Adipocyte (in vitro differentiated cells): ENCODE measurements at regions not wholly inside any gene's neighbourhood (a gene's known extent, or its start where the extent isn't known, plus 50 kb on each side); places are given as distances from the start of the nearest gene placed in this dataset.

Experiments used
- DNase-seq: peaks from one replicate; pipeline ENCODE4 v3.0.0-alpha.2; 2015; ENCODE audit warnings: low read depth
- H3K27me3 ChIP-seq: replicated peaks from 2 replicates; pipeline ENCODE4 v1.7.0; 2013; ENCODE audit warnings: mild to moderate bottlenecking, low read length, moderate library complexity; ENCODE audit not compliant: control insufficient read depth, insufficient read depth
- H3K36me3 ChIP-seq: 2 replicates; pipeline ENCODE4 v1.7.0; 2013; ENCODE audit warnings: low read length, mild to moderate bottlenecking, moderate library complexity; ENCODE audit not compliant: control insufficient read depth, insufficient read depth, severe bottlenecking
- H3K4me1 ChIP-seq: 2 replicates; pipeline ENCODE4 v1.7.0; 2013; ENCODE audit warnings: mild to moderate bottlenecking, low read length, moderate library complexity; ENCODE audit not compliant: control insufficient read depth, insufficient read depth
- H3K4me3 ChIP-seq: 2 replicates; pipeline ENCODE4 v1.7.0; 2013; ENCODE audit warnings: mild to moderate bottlenecking, low read length, moderate library complexity
- H3K9ac ChIP-seq: 2 replicates; pipeline ENCODE4 v1.7.0; 2013; ENCODE audit warnings: mild to moderate bottlenecking, low read length, moderate library complexity
- H3K9me3 ChIP-seq: 2 replicates; pipeline ENCODE4 v1.7.0; 2013; ENCODE audit warnings: mild to moderate bottlenecking, low read length, moderate library complexity; ENCODE audit not compliant: control insufficient read depth

GRCh38 chr20:23228912-23229311, 121.7 kb upstream of the NXT1 start:
- Histone ChIP-seq H3K4me3 (no peak overlapping the region), H3K9me3 (peaks cover 13% of the 10 kb centered on the region), H3K36me3 (no peaks in the 10 kb centered on the region), H3K4me1 (peaks cover 47% of the 10 kb centered on the region), H3K9ac (no peak overlapping the region), H3K27me3 (no peaks in the 10 kb centered on the region)
- DNase-seq: peak; percentile 88

- H3K36me3 ChIP-seq: no peaks in the 10 kb centered on the region
- H3K9me3 ChIP-seq: peaks cover 14% of the 10 kb centered on the region
- no peak for DNase-seq
- peaks cover 47% of the 10 kb centered on the region for H3K4me1 ChIP-seq
- H3K4me3 ChIP-seq: no peak overlapping the region
- H3K9ac ChIP-seq: no peak overlapping the region
- no peaks in the 10 kb centered on the region for H3K27me3 ChIP-seq
Measured at GRCh38 chr20:23227976-23228375, 122.6 kb upstream of the NXT1 start.

- no peak for DNase-seq
- Histone ChIP-seq H3K27me3 (no peaks in the 10 kb centered on the region), H3K4me1 (peaks cover 47% of the 10 kb centered on the region), H3K9ac (no peak overlapping the region), H3K36me3 (no peaks in the 10 kb centered on the region), H3K9me3 (peaks cover 8% of the 10 kb centered on the region), H3K4me3 (no peak overlapping the region)
Measured at GRCh38 chr20:23227274-23227673, 123.3 kb upstream of the NXT1 start.

- no peak overlapping the region for H3K4me3 ChIP-seq
Measured at GRCh38 chr20:23226612-23227265, 123.9 kb upstream of the NXT1 start.

GRCh38 chr20:23225407-23226060, 125.1 kb upstream of the NXT1 start:
- peak overlapping the region; percentile 47 for H3K4me3 ChIP-seq
- peak; percentile 97 for DNase-seq
- peaks cover 22% of the 10 kb centered on the region for H3K9me3 ChIP-seq
- H3K36me3 ChIP-seq: no peaks in the 10 kb centered on the region
- H3K4me1 ChIP-seq: peaks cover 41% of the 10 kb centered on the region
- no peaks in the 10 kb centered on the region for H3K27me3 ChIP-seq
- H3K9ac ChIP-seq: peak overlapping the region; percentile 55

More at GRCh38 chr20:23226612-23227265, 123.9 kb upstream of the NXT1 start:
- Histone ChIP-seq H3K4me1 (peaks cover 46% of the 10 kb centered on the region), H3K27me3 (no peaks in the 10 kb centered on the region), H3K36me3 (no peaks in the 10 kb centered on the region), H3K9ac (no peak overlapping the region), H3K9me3 (peaks cover 10% of the 10 kb centered on the region)
- DNase-seq: peak; percentile 69

- peak overlapping the region; percentile 55 for H3K9ac ChIP-seq
- H3K36me3 ChIP-seq: no peaks in the 10 kb centered on the region
- H3K4me3 ChIP-seq: peak overlapping the region; percentile 47
- H3K9me3 ChIP-seq: peaks cover 22% of the 10 kb centered on the region
- DNase-seq: no peak
- H3K27me3 ChIP-seq: no peaks in the 10 kb centered on the region
- peaks cover 41% of the 10 kb centered on the region for H3K4me1 ChIP-seq
Measured at GRCh38 chr20:23224806-23225205, 125.8 kb upstream of the NXT1 start.

- Histone ChIP-seq H3K9me3 (peaks cover 25% of the 10 kb centered on the region), H3K9ac (no peak overlapping the region), H3K4me3 (no peak overlapping the region), H3K4me1 (peaks cover 37% of the 10 kb centered on the region), H3K27me3 (no peaks in the 10 kb centered on the region), H3K36me3 (no peaks in the 10 kb centered on the region)
- DNase-seq: no peak
Measured at GRCh38 chr20:23223908-23224580, 126.5 kb upstream of the NXT1 start.

- no peak for DNase-seq
- no peaks in the 10 kb centered on the region for H3K36me3 ChIP-seq
- peaks cover 30% of the 10 kb centered on the region for H3K4me1 ChIP-seq
- H3K4me3 ChIP-seq: no peak overlapping the region
- H3K27me3 ChIP-seq: no peaks in the 10 kb centered on the region
- H3K9me3 ChIP-seq: peaks cover 37% of the 10 kb centered on the region
- H3K9ac ChIP-seq: no peak overlapping the region
Measured at GRCh38 chr20:23222531-23223200, 127.9 kb upstream of the NXT1 start.

GRCh38 chr20:23217023-23217422, 130.9 kb upstream of the CD93 start:
- DNase-seq: no peak
- H3K9me3 ChIP-seq: peaks cover 29% of the 10 kb centered on the region
- H3K9ac ChIP-seq: no peak overlapping the region
- no peaks in the 10 kb centered on the region for H3K36me3 ChIP-seq
- no peak overlapping the region for H3K4me3 ChIP-seq
- peaks cover 5% of the 10 kb centered on the region for H3K4me1 ChIP-seq
- no peaks in the 10 kb centered on the region for H3K27me3 ChIP-seq

GRCh38 chr20:23215344-23215995, 129.3 kb upstream of the CD93 start:
- H3K4me1 ChIP-seq: peaks cover 8% of the 10 kb centered on the region
- no peaks in the 10 kb centered on the region for H3K27me3 ChIP-seq
- H3K9me3 ChIP-seq: peaks cover 15% of the 10 kb centered on the region
- H3K36me3 ChIP-seq: no peaks in the 10 kb centered on the region
- no peak overlapping the region for H3K9ac ChIP-seq
- DNase-seq: no peak
- no peak overlapping the region for H3K4me3 ChIP-seq

- H3K27me3 ChIP-seq: no peaks in the 10 kb centered on the region
- H3K4me1 ChIP-seq: peaks cover 8% of the 10 kb centered on the region
- no peak overlapping the region for H3K9ac ChIP-seq
- peaks cover 15% of the 10 kb centered on the region for H3K9me3 ChIP-seq
- H3K4me3 ChIP-seq: no peak overlapping the region
- peak; percentile 64 for DNase-seq
- no peaks in the 10 kb centered on the region for H3K36me3 ChIP-seq
Measured at GRCh38 chr20:23214903-23215302, 128.8 kb upstream of the CD93 start.
